Right lobe of liver (tissue), 4 donors: ENCODE measurements at regions not wholly inside any gene's neighbourhood (a gene's known extent, or its start where the extent isn't known, plus 50 kb on each side); places are given as distances from the start of the nearest gene placed in this dataset.

Experiments used
- POLR2A ChIP-seq: fragments of 450-650 bp; IDR thresholded peaks from one replicate; pipeline ENCODE4 v1.6.1; 2017; ENCODE audit warnings: antibody characterized with exemption, mild to moderate bottlenecking
- TF ChIP-seq, protein P1 (sequence below), 4 donors: fragments of 200-600 bp in 3 of 4; fragments of 450-650 bp in 1 of 4; IDR thresholded peaks; one replicate each; pipeline versions ENCODE4 v1.5.1 to v1.8.0; 2016 to 2022; ENCODE audit warnings: antibody characterized with exemption in 4 of 4, mild to moderate bottlenecking in 2 of 4
- donor health status: DM: no; HTN: no; CAD: no.
- donor health status: DM: no; HTN: no; CAD: no.
- donor health status: DM: no; HTN: yes; CAD: no.

DNA sequence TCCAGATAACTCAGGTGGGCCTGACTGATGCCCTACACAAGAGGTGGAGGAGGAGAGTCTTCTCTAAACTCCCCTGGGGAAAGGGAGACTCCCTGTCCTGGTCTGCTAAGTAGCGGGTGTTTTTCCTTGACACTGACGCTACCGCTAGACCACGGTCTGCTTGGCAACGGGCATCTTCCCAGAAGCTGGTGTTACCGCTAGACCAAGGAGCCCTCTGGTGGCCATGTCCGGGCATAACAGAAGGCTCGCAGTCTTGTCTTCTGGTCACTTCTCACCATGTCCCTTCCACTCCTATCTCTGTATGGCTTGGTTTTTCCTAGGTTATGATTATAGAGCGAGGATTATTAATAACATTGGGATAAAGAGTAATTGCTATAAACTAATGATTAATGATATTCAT, 965.5 kb downstream of the TMEM121 start:
- TF ChIP-seq POLR2A, result no peak
- TF ChIP-seq, protein P1, sequence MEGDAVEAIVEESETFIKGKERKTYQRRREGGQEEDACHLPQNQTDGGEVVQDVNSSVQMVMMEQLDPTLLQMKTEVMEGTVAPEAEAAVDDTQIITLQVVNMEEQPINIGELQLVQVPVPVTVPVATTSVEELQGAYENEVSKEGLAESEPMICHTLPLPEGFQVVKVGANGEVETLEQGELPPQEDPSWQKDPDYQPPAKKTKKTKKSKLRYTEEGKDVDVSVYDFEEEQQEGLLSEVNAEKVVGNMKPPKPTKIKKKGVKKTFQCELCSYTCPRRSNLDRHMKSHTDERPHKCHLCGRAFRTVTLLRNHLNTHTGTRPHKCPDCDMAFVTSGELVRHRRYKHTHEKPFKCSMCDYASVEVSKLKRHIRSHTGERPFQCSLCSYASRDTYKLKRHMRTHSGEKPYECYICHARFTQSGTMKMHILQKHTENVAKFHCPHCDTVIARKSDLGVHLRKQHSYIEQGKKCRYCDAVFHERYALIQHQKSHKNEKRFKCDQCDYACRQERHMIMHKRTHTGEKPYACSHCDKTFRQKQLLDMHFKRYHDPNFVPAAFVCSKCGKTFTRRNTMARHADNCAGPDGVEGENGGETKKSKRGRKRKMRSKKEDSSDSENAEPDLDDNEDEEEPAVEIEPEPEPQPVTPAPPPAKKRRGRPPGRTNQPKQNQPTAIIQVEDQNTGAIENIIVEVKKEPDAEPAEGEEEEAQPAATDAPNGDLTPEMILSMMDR (IDR thresholded peaks at IDR 0.05), result peak in 1 of 4 donors; percentile 27
